GM21515 (cell line): ENCODE measurements at regions not wholly inside any gene's neighbourhood (a gene's known extent, or its start where the extent isn't known, plus 50 kb on each side); places are given as distances from the start of the nearest gene placed in this dataset.

ENCODE experiments used
- ATAC-seq: cut with Tn5 transposase; IDR thresholded peaks from one replicate; pipeline ENCODE4 v1.9.1; 2021; ENCODE audit not compliant: unreplicated experiment

DNA sequence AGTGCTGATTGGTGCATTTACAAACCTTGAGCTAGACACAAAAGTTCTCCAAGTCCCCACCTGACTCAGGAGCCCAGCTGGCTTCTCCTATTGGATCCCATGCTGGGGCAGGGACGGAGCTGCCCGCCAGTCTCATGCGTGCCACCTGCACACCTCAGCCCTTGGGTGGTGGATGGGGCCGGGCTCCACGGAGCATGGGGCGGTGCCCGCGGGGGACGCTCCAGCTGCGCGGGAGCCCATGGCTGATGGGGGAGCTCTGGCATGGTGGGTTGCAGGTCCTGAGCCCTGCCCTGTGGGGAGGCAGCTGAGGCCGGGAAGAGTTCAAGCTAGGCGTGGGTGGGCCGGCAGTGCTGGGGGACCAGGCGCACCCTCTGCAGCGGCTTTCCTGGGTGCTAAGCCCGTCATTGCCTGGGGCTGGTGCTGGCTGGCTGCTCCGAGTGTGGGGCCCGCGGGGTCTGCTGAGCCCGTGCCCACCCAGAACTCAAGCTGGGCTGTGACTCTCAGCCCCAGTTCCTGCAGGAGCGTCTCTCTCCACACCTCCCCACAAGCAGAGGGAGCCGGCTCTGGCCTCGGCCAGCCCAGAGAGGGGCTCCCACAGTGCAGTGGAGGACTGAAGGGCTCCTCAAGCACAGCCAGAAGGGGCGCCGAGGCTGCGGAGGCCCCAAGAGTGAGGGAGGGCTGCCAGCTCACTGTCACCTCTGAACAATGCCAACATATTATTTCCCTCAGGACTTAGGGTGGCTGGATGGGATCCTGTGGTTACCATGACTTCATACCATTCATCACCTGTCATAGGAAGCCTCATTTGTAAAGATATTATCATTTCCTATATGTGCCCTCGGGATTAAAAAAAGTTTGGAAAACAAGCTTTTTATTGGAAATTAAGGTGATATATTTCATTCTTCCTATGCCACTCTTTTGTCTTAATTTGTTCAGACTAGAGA lies 688.7 kb downstream of the ETS1 start:
- no peak for ATAC-seq

DNA sequence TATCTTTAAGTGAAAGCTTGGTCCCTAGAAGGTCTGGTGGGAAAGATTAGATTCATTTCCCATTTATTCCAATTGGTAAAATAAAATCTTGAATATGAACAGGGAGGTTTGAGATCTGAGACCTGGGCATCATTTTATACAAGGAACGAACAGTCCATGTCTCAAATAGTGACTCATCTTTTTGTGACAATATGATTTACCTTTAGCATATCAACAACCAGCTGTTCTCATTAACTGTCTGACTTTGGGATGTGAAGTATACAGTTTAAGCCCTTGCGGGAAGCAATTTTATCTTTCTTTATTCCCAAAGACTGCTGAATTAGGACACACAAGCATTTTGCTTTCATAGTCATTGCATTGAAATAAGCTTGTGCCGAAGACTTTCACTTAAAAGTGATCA lies 691.6 kb downstream of the ETS1 start:
- no peak for ATAC-seq

DNA sequence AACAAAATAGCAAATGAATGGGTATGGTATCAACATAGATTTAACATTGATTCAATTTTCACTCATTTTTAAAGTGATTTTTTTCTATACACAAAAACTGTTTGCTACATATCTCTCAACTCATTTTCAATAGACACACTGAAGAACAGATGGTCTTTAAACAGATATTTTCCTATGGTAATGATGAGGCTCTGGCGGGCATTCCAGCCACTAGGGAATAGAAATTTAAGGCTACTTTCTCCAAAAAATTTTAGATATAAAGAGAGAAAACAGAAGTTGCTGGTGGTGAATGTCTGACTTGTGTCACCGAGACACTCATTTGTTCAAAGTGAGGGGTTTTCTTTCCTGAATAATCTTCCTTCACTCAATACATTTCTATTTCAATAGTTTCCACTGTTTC lies 693.0 kb downstream of the ETS1 start:
- ATAC-seq, result no peak

DNA sequence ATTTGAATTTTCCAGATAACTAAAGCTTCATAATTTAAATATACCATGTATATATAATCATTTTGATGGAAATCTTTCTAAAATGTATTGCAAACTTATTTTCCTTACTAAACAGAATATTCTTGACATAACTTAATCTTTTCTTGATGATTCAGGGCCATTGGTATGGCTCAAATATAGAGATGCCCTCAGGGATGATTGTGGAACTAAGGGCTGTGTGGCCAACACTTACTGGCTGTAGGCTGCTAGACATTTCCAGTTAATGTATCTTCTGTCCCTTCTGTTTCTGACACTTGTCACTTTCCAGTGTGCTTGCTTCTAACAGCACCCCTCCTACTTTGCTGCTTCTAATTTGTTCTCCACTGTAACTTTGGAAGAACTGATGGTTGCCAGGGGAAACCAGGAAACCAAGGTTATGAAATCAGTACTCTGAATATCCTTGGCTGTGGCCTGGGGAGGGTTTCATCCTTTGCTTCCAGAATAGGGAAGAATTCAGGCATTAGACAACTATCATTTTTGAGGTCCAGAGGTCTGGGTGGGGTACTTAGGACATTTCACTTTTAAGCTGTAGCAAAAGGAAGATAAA lies 697.2 kb downstream of the ETS1 start:
- no peak for ATAC-seq

DNA sequence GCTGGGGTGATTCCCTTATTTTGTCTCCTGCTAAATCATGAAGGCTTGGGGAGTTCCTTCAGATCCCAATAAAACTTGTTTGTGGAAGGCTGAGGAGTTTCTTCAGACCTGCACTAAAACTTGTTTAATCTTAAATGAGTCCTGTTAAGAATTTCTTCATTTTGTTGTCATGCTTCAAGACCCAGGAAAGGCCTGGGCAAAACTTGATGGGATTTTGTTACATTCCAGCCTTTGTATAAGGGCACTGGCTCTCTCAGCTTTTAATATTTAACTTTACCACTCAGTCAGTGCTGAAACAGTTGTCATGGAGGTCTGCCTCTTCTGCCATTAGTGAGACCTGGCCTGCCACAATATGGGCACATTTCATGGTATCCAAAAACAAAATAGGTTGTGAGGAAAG lies 699.0 kb downstream of the ETS1 start:
- no peak for ATAC-seq

DNA sequence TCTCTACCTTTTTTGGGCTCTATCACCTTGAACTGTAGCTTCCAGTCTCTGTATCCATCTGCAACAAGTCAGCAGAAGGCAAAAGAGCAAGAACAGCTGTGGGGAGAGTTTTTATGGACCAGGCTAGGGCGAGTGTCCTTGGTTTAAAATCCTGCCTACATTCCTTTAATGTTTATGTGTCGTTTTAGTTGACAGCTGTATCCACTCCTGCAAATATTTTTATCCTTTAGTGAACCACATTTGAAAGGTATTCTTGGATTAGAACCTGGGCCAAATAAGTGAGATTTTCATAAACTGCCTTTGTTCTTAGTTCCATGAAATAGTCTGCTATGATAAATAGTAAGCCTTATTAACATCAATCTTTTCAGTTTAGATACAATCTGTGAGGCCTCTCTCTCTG lies 712.2 kb downstream of the ETS1 start:
- ATAC-seq, result no peak

DNA sequence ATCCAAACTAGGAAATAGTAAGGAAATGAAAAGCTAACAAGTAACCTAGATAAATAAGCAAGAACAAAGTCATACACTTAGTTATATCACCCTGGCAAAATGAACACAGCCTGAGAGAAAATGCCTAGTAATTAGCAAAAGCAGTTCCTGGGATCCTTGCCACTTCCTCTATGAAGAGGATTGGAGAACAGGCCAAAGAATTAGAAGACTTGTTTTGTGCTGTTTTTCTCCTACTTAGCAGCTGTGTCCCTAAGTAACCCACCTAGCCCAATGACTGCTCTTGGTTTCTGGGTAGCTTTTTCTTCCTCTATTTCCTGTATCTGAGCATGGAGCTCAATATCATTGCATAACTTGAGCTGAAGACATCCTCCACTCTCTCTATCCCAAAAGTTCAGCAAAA lies 713.9 kb downstream of the ETS1 start:
- ATAC-seq, result no peak

DNA sequence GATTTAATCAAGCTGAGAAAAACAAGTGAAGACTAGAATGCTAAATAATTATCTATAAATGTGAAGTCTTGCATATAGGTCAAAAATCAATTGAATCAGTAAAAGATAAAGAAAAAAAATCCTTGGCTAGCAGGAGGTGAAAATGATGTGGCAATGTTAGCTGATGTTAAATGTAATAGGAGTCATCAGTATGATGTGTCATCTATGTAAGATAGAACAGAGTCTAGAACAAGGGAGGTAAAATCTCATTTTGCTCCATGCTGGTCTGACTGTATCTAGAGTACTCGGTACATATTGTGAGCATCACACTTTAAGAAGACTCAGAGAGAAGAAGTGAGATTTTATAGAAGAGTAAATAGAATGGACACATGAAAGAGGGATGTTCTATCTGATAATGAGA lies 721.2 kb downstream of the ETS1 start:
- ATAC-seq, result no peak

DNA sequence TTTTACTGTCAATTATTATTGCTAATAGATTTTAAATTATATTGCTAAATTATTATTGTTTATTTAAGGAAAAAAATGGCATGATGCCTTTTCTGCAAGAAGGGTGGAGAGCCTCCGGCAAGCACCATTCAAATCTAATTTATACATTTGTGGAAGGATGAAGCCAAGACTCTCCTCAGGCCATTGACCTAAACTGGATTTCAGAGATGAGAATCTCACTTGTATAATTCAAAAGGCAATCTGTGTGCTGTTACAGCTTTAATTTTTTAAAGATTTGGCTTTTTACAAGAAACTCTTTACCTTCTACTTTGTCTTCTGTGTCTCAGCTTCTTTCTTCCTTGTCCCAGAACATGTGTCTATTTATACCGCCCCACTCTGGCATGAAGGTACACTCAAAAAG lies 722.5 kb downstream of the ETS1 start:
- ATAC-seq, result no peak

DNA sequence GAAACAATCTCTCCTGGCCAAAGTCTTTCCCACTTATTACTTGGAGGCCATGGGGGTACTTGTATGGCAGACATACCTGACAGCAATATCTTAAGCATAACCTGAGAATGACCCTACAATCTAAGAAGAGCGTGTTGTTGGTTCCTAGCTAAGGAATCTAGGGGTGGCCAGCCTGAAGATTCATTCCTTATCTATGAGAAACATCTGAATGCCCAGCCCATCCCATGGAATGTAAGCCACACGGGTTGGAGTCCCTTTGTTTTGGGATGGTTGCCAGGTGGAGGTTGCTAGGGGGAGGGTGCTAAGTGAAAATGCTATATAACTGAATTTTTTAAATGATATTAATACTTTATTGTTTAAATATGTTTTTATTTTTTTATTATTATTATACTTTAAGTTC lies 725.0 kb downstream of the ETS1 start:
- no peak for ATAC-seq

DNA sequence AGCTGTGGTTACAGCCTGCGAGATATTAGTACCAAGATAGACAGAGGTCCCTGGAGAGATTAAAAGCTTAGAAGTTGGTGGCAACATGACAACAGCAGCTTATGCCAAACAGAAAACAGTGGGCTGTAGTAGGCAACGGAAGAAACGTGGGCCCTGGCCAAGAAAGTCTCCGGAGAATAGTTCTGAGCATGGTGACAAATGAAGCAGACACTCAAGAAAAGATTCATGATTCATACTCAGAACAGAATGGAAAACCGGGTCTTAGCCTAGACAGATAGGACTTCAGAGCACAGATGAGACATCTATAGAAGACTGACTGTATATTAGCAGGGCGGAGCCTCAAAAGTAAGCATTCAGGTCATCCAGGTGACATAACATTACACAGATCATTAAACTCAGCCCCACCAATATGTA lies 727.4 kb downstream of the ETS1 start:
- no peak for ATAC-seq

DNA sequence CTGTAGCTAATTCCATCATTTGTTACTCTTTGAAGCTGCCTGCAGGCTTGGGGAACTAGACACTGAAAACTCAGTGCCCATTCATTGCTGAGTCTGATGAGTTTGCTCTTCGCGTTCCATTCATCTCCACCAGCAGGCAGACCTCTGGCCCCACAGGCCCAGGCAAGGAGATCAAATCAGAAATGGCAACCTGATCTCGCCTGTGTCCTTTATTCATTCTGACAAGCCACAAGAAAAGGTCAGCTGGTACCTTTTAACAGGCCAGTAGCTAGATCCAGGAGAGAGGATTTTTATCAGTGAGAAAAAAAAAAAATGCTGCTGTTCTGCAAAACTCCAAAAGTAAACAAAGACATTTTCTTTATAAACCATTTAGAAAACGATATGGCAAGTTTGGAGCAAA lies 742.5 kb downstream of the ETS1 start:
- no peak for ATAC-seq

DNA sequence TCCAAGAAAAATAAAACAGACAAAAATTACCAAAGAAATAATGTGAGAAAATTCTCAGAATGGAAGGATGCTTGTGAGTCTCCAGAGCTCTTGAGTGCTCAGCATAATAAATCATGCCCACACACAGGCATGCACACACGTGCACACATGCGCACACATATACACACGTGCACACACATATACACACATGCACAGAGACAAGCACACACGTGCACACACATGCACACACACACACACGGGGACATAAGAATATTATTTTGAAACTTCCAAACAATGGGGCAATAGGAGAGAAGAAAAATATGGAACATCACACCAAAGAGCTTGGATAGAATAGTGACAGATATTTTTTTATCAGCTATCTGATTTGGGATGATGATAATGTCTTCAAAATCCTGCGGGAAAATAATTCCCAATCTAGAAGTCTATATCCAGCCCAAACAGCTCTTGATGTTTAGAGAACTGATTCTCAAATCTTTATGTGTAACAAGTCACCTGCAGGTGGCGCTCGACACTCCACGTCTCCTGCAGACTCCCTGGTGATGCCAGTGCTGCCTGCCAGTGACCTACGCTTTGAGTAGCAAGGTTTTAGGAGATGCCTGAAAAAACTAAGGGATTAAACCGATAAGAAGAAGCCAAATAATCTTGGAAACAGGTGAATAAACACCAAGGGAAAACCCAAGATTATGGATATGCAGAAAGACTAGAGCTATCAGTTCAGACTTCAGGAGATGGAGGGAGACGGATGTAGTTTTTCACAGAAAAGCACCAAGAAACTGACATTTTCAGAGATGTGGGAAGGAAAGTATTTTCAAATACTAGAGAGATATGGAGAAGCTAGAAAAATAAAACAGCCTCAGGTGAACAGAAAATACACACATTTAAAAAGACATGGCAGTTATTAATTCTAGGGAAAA lies 743.6 kb downstream of the ETS1 start:
- peak; percentile 75 for ATAC-seq

DNA sequence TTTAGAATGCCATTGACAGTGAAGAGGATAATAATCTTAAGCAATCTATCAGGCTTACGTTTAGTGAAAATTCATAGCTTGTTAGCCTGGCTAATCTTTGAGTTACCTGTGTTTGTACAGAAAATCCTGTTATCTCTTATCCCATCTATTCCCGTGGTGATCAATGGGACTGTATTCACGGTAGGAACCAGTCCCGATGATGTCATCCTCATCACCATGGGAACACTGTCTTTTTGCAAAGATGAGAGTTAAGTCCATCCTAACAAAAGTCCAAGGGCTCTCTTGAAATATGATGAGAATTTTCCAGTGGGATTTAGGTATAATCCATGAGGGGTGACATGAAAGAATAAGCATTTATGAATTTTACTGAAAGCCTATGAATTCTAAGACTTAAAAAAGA lies 762.2 kb downstream of the ETS1 start:
- ATAC-seq, result no peak

DNA sequence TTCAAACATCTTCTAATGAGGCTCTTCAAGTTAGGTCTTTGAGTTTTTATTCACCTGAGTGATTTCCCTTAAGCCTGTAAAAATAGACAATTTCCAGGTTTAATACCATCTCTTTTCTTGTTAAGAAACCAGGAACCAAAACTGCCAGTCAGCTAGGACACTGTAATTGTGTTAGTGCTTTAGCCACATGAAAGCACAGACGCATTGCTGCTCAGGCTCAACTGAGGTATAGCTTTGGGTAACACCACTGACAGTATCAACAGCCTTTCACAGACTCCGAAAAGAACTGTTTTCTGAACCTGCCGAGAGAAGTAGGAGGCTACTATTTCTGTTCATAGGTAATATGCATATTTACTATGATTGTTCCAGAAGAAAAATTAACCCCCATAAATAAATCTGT lies 768.7 kb downstream of the ETS1 start:
- no peak for ATAC-seq

DNA sequence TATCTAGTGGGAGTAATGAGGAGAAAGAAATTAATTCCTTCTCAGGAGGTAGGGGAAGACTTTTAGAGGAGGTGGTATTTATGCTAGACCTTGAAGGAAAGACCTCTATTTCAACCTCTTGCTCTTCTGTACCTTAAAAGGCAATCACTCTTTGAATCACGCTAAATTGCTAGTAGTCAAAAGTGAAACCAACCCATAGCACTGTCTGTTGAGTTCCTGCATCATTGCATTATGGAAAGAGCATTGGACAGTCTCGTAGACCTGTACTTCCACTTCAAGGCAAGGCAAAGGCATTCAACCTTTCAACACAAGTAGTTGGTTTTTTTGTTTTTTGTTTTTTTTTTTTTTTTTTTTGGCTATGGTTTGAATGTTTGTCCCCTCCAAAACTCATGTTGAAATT lies 770.4 kb downstream of the ETS1 start:
- ATAC-seq, result no peak

DNA sequence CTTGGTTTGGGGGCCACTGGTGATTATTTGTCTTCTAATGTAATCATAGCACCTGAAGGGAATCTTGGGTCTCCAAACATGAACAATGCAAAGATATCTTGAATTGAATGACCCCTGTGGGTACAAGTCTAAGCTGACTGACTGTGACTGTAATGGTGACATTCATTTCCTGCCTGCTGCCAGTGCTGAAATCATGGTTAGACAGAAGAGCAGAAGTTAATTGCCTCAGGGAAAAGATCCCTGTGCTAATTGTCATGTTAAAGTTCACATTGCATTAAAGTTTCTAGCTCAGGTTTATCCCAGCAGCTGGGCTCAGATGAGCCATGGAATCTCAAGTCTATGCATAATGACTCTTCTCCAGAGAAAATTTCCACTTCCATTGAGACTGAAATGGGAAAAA lies 772.0 kb downstream of the ETS1 start:
- no peak for ATAC-seq

DNA sequence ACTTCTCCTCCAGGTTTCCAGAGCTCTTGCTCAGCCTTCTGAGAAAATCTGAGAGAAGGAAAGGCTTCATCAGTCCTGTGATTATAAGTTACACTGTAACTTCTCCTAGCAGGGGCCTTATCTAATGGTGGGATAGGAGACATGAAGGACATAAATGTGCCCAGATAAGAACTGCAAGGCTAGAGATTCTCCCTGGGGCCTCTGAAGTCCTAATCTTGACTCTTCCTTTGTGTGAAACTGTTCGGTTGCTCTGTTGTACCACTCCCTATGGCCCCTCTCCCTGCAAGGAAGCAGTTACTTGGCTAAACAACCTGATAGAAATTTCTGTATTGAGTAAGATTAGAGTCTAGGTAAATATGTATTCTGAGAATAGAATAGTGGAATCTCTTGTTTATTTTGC lies 780.9 kb downstream of the ETS1 start:
- ATAC-seq, result no peak

DNA sequence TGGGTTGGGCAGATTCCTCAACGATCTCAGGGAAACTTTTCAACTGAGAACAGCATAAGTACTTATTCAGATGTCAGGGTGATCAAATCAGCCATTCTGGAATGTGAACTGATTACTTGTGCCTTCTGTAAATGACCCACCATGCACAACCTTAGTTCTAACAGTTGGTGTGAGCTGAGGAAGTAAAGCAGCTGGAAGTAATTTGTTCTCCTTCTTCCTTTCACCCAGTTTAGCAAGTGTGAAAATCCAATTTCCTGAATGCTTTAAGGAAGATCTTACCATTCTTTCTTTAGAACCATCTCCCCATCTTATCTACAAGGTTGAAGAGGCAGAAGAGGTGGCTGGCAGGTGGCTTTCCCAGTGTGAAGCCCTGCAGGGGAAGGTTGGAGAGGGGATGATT lies 781.6 kb downstream of the ETS1 start:
- no peak for ATAC-seq

DNA sequence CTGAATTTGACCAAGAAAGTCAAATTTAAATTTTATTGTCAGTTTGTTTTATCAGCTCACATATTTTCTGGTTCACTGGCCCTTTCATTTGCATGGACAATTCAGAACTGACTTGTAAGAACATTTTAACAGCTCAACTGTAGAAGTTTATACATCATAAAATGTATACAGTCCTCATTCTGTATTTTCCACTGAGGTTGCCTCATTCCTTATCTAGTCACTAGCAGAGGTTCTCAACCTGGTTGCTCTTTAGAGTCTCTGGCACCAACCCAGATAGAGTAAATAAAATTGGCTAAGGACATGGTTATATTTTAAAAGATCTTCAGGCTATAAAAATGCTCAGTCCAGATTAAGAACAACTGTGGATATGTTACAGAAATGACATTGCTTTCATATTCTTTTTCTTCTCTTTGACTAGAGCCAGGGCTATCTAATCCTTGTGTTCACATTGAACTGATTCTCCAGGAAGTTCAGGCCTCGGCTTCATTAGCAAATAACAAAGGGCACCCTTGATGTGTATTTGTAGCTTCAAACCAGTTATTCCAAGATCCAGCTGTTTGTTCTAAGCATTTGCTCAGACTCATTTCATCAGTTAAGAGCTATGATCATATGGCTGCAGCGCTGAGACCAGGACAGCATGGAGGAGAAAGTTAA lies 782.5 kb downstream of the ETS1 start:
- no peak for ATAC-seq

DNA sequence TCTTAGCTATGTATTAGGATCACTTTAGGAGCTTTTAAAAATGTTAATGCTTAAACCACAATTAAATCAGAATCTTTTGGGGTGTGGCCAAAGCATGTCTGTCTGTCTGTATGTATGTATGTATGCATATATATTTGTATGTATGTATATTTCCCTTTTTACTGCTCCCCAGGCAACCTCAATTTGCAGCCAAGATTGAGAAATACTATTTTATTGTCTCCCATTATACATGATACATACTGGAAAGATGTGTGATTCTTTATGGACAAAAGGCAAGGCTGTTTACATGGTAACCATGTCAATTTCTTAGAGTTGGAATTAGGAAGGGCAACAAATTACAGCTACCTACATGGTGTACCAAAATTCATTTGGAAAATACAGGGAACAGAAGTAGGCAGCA lies 783.6 kb downstream of the ETS1 start:
- no peak for ATAC-seq
